Effector memory CD8-positive, alpha-beta T cell (primary cell): ENCODE measurements at regions not wholly inside any gene's neighbourhood (a gene's known extent, or its start where the extent isn't known, plus 50 kb on each side); places are given as distances from the start of the nearest gene placed in this dataset.
"Not testable (repeated sequence)": the region's sequence is repeated elsewhere in the genome, so short reads cannot be mapped to it uniquely, and the experiment has no call there.

Experiments
- ATAC-seq: fragments of 150-1000 bp; cut with Tn5 transposase; replicated peaks from 2 replicates; pipeline ENCODE4 v1.10.0; 2021; ENCODE audit warnings: mild to moderate bottlenecking, moderate library complexity
- DNase-seq, 3 experiments: peaks; one replicate each; pipeline ENCODE4 v3.0.0; 2021
- H3K27ac Mint-ChIP-seq, 2 donors: one replicate each; pipeline ENCODE4 v1.8.0; 2022; ENCODE audit warnings: mild to moderate bottlenecking in 2 of 2, mixed read lengths in 2 of 2, moderate library complexity in 2 of 2
- H3K27me3 Mint-ChIP-seq, 2 donors: one replicate each; pipeline ENCODE4 v1.8.0; 2022; ENCODE audit warnings: mixed read lengths in 2 of 2
- H3K36me3 Mint-ChIP-seq: one replicate; pipeline ENCODE4 v1.8.0; 2022; ENCODE audit warnings: mild to moderate bottlenecking, moderate library complexity, mixed read lengths; ENCODE audit not compliant: insufficient read depth
- H3K4me1 Mint-ChIP-seq, 2 donors: one replicate each; pipeline ENCODE4 v1.8.0; 2022; ENCODE audit warnings: low read depth in 2 of 2, mixed read lengths in 2 of 2
- H3K4me3 Mint-ChIP-seq, 2 donors: one replicate each; pipeline ENCODE4 v1.8.0; 2022; ENCODE audit warnings: mild to moderate bottlenecking in 2 of 2, mixed read lengths in 2 of 2, moderate library complexity in 2 of 2
- H3K9me3 Mint-ChIP-seq, 2 donors: one replicate each; pipeline ENCODE4 v1.8.0; 2022; ENCODE audit warnings: mixed read lengths in 2 of 2

GRCh38 chr13:86878781-86879180 lies 792.4 kb upstream of the SLITRK5 start:
- Mint-ChIP-seq H3K36me3 (no peaks in the 10 kb centered on the region), H3K4me1 (no peaks in the 10 kb centered on the region), H3K27ac (no peak overlapping the region), H3K27me3 (no peaks in the 10 kb centered on the region), H3K9me3 (peaks cover 1 to 7% of the 10 kb centered on the region in 2 donors), H3K4me3 (no peak overlapping the region)
- DNase-seq (no peak), ATAC-seq (no peak)

GRCh38 chr13:86881390-86881789 lies 789.8 kb upstream of the SLITRK5 start:
- H3K4me3 Mint-ChIP-seq: no peak overlapping the region
- H3K27ac Mint-ChIP-seq: no peak overlapping the region
- ATAC-seq (no peak), DNase-seq (no peak)
- H3K4me1 Mint-ChIP-seq: no peaks in the 10 kb centered on the region
- no peaks in the 10 kb centered on the region for H3K36me3 Mint-ChIP-seq
- peaks cover 4 to 16% of the 10 kb centered on the region in 2 donors for H3K9me3 Mint-ChIP-seq
- H3K27me3 Mint-ChIP-seq: no peaks in the 10 kb centered on the region

GRCh38 chr13:86882107-86882506 lies 789.1 kb upstream of the SLITRK5 start:
- DNase-seq: no peak
- no peaks in the 10 kb centered on the region for H3K4me1 Mint-ChIP-seq
- no peak overlapping the region for H3K4me3 Mint-ChIP-seq

GRCh38 chr13:86882835-86883234 lies 788.3 kb upstream of the SLITRK5 start:
- Mint-ChIP-seq H3K9me3 (peaks cover 4 to 16% of the 10 kb centered on the region in 2 donors), H3K27me3 (no peaks in the 10 kb centered on the region), H3K27ac (no peak overlapping the region), H3K4me3 (no peak overlapping the region), H3K4me1 (no peaks in the 10 kb centered on the region), H3K36me3 (no peaks in the 10 kb centered on the region)
- DNase-seq (no peak), ATAC-seq (no peak)

More at GRCh38 chr13:86882107-86882506, 789.1 kb upstream of the SLITRK5 start:
- H3K27me3 Mint-ChIP-seq: no peaks in the 10 kb centered on the region
- H3K9me3 Mint-ChIP-seq: peaks cover 4 to 16% of the 10 kb centered on the region in 2 donors
- H3K36me3 Mint-ChIP-seq: no peaks in the 10 kb centered on the region
- no peak for ATAC-seq
- no peak overlapping the region for H3K27ac Mint-ChIP-seq

GRCh38 chr13:86892330-86892729 lies 778.8 kb upstream of the SLITRK5 start:
- Mint-ChIP-seq H3K27ac (no peak overlapping the region), H3K4me3 (no peak overlapping the region), H3K27me3 (no peaks in the 10 kb centered on the region), H3K9me3 (peaks cover 10 to 15% of the 10 kb centered on the region in 2 donors), H3K36me3 (no peaks in the 10 kb centered on the region), H3K4me1 (no peaks in the 10 kb centered on the region)
- ATAC-seq (no peak), DNase-seq (no peak)

- no peak overlapping the region for H3K27ac Mint-ChIP-seq
- no peak for ATAC-seq
- H3K4me1 Mint-ChIP-seq: no peaks in the 10 kb centered on the region
- H3K9me3 Mint-ChIP-seq: peaks cover 10 to 12% of the 10 kb centered on the region in 2 donors
- no peak for DNase-seq
- H3K4me3 Mint-ChIP-seq: no peak overlapping the region
- no peaks in the 10 kb centered on the region for H3K27me3 Mint-ChIP-seq
- no peaks in the 10 kb centered on the region for H3K36me3 Mint-ChIP-seq
Measured at GRCh38 chr13:86900906-86901305, 770.3 kb upstream of the SLITRK5 start.

- no peaks in the 10 kb centered on the region for H3K36me3 Mint-ChIP-seq
- no peaks in the 10 kb centered on the region for H3K27me3 Mint-ChIP-seq
- DNase-seq (no peak), ATAC-seq (no peak)
- H3K27ac Mint-ChIP-seq: no peak overlapping the region
- peaks cover 2 to 5% of the 10 kb centered on the region in 2 donors for H3K9me3 Mint-ChIP-seq
- no peak overlapping the region for H3K4me3 Mint-ChIP-seq
- peaks cover 0 to 5% of the 10 kb centered on the region in 2 donors for H3K4me1 Mint-ChIP-seq
Measured at GRCh38 chr13:86906127-86906874, 764.9 kb upstream of the SLITRK5 start.

- Mint-ChIP-seq H3K4me3 (no peak overlapping the region), H3K36me3 (no peaks in the 10 kb centered on the region), H3K27me3 (no peaks in the 10 kb centered on the region), H3K27ac (no peak overlapping the region), H3K9me3 (peaks cover 2 to 5% of the 10 kb centered on the region in 2 donors), H3K4me1 (peaks cover 0 to 5% of the 10 kb centered on the region in 2 donors)
- DNase-seq: no peak
- ATAC-seq: no peak
Measured at GRCh38 chr13:86907156-86907555, 764.0 kb upstream of the SLITRK5 start.

GRCh38 chr13:86909318-86909717 lies 761.9 kb upstream of the SLITRK5 start:
- no peak overlapping the region for H3K4me3 Mint-ChIP-seq
- H3K9me3 Mint-ChIP-seq: peaks cover 5 to 7% of the 10 kb centered on the region in 2 donors
- DNase-seq: no peak
- ATAC-seq: no peak
- H3K4me1 Mint-ChIP-seq: peaks cover 0 to 5% of the 10 kb centered on the region in 2 donors
- H3K27me3 Mint-ChIP-seq: no peaks in the 10 kb centered on the region
- no peak overlapping the region for H3K27ac Mint-ChIP-seq
- H3K36me3 Mint-ChIP-seq: no peaks in the 10 kb centered on the region

GRCh38 chr13:86914757-86915156 lies 756.4 kb upstream of the SLITRK5 start:
- Mint-ChIP-seq H3K9me3 (peaks cover 9 to 11% of the 10 kb centered on the region in 2 donors), H3K27me3 (no peaks in the 10 kb centered on the region), H3K36me3 (no peaks in the 10 kb centered on the region), H3K27ac (no peak overlapping the region), H3K4me3 (no peak overlapping the region), H3K4me1 (peaks cover 0 to 3% of the 10 kb centered on the region in 2 donors)
- DNase-seq: no peak
- ATAC-seq: no peak

GRCh38 chr13:86917438-86917837 lies 753.7 kb upstream of the SLITRK5 start:
- not testable (repeated sequence) for H3K9me3 Mint-ChIP-seq, H3K4me3 Mint-ChIP-seq, H3K27ac Mint-ChIP-seq, DNase-seq, H3K27me3 Mint-ChIP-seq, H3K4me1 Mint-ChIP-seq, ATAC-seq, H3K36me3 Mint-ChIP-seq

- Mint-ChIP-seq H3K27me3 (no peaks in the 10 kb centered on the region), H3K4me3 (no peak overlapping the region), H3K36me3 (no peaks in the 10 kb centered on the region), H3K9me3 (peaks cover 4 to 8% of the 10 kb centered on the region in 2 donors), H3K4me1 (no peaks in the 10 kb centered on the region), H3K27ac (no peak overlapping the region)
- no peak for ATAC-seq
- DNase-seq: no peak
Measured at GRCh38 chr13:86918682-86919081, 752.5 kb upstream of the SLITRK5 start.

GRCh38 chr13:86920961-86921360 lies 750.2 kb upstream of the SLITRK5 start:
- Mint-ChIP-seq H3K27ac (no peak overlapping the region), H3K4me3 (no peak overlapping the region), H3K9me3 (peaks cover 4 to 8% of the 10 kb centered on the region in 2 donors), H3K36me3 (no peaks in the 10 kb centered on the region), H3K4me1 (no peaks in the 10 kb centered on the region), H3K27me3 (no peaks in the 10 kb centered on the region)
- ATAC-seq: no peak
- DNase-seq: no peak

- Mint-ChIP-seq H3K27ac (no peak overlapping the region), H3K27me3 (no peaks in the 10 kb centered on the region), H3K4me1 (no peaks in the 10 kb centered on the region), H3K36me3 (no peaks in the 10 kb centered on the region), H3K4me3 (no peak overlapping the region), H3K9me3 (peaks cover 0 to 4% of the 10 kb centered on the region in 2 donors)
- DNase-seq (no peak), ATAC-seq (no peak)
Measured at GRCh38 chr13:86922936-86923335, 748.2 kb upstream of the SLITRK5 start.
